HCT116 (cell line): ENCODE measurements at regions not wholly inside any gene's neighbourhood (a gene's known extent, or its start where the extent isn't known, plus 50 kb on each side); places are given as distances from the start of the nearest gene placed in this dataset.

Experiments
- ATAC-seq: fragments of 200-7000 bp; cut with Tn5 transposase; 2 replicates; pipeline ENCODE4 v1.9.1; 2020; ENCODE audit warnings: mild to moderate bottlenecking, moderate library complexity
- BruUV-seq: library from RNA; stranded (reverse); fragments of 400-500 nt; replicated peaks from 2 replicates; lab custom pipeline; 2021; lab: Mats Ljungman, UMichigan
- CTCF ChIA-PET: fragments of 300-600 bp; sonication (Branson Sonifier 250); formaldehyde crosslinking; loops from one replicate; lab custom pipeline; 2021; ENCODE audit warnings: antibody characterized with exemption; lab: Charles Lee
- POLR2A ChIA-PET: fragments of 300-600, 350-600 bp; sonication (Branson Sonifier 250); formaldehyde crosslinking; loops from one replicate; lab custom pipeline; 2021; ENCODE audit warnings: antibody characterized with exemption; lab: Charles Lee
- RAD21 ChIA-PET, 2 experiments: fragments of 300-600 bp; sonication (Branson Sonifier 250); formaldehyde crosslinking; loops; one replicate each; lab custom pipeline; 2023; ENCODE audit warnings: low total read pairs in 2 of 2; ENCODE audit not compliant: uncharacterized antibody in 2 of 2, unreplicated experiment in 2 of 2, low non-redundant PET in 1 of 2; lab: Charles Lee
- DNase-seq: peaks from one replicate; pipeline ENCODE4 v3.0.0-alpha.2; 2010; ENCODE audit warnings: low read depth, low spot score
- H2AFZ ChIP-seq: fragments of 200-600 bp; shearing (Covaris generic), sonication (generic); 2 replicates; pipeline ENCODE4 v1.6.1; 2017; ENCODE audit warnings: low read depth, mixed run types, mixed read lengths, antibody characterized with exemption, low read length; ENCODE audit not compliant: poor library complexity, severe bottlenecking
- H3K27ac ChIP-seq: 2 replicates; pipeline ENCODE4 v1.5.1; 2012; ENCODE audit warnings: low read depth, low read length
- H3K27me3 ChIP-seq: fragments of 200-600 bp; sonication (generic); 2 replicates; pipeline ENCODE4 v1.6.1; 2016; ENCODE audit warnings: mixed run types, low read length, mixed read lengths; ENCODE audit not compliant: insufficient read depth
- H3K36me3 ChIP-seq, 2 experiments: fragments of 200-500 bp in 1 of 2; fragments of 200-600 bp in 1 of 2; sonication (Bioruptor generic) in 1 of 2; sonication (generic) in 1 of 2; 2 replicates each; pipeline versions ENCODE4 v1.5.1 to v1.6.1; 2014 to 2016; ENCODE audit warnings: low read length in 2 of 2, inconsistent platforms in 1 of 2, mixed read lengths in 1 of 2, mixed run types in 1 of 2; ENCODE audit not compliant: insufficient read depth in 2 of 2, control insufficient read depth in 1 of 2
- H3K4me1 ChIP-seq, 2 experiments: fragments of 200-600 bp in 1 of 2; sonication (generic) in 1 of 2; 2 replicates each; pipeline versions ENCODE4 v1.5.1 to v1.6.1; 2012 to 2017; ENCODE audit warnings: low read length in 2 of 2, inconsistent platforms in 1 of 2, mild to moderate bottlenecking in 1 of 2, mixed read lengths in 1 of 2, mixed run types in 1 of 2, moderate library complexity in 1 of 2; ENCODE audit not compliant: insufficient read depth in 2 of 2, control insufficient read depth in 1 of 2
- H3K4me2 ChIP-seq: fragments of 200-600 bp; sonication (generic); 2 replicates; pipeline ENCODE4 v1.6.1; 2017; ENCODE audit warnings: mixed run types, low read length, mixed read lengths
- H3K4me3 ChIP-seq, 2 experiments: fragments of 200-600 bp in 1 of 2; sonication (generic) in 1 of 2; replicated peaks in 1 of 2; 2 replicates each; pipeline ENCODE4 v1.5.1; 2011 to 2016; ENCODE audit warnings: low read length in 2 of 2, control low read depth in 1 of 2, low read depth in 1 of 2, mild to moderate bottlenecking in 1 of 2, mixed read lengths in 1 of 2, mixed run types in 1 of 2
- H3K79me2 ChIP-seq: fragments of 200-600 bp; sonication (generic); 2 replicates; pipeline ENCODE4 v1.6.1; 2017; ENCODE audit warnings: mild to moderate bottlenecking, mixed run types, low read length, moderate library complexity, mixed read lengths; ENCODE audit not compliant: insufficient read depth
- H3K9ac ChIP-seq: fragments of 200-600 bp; sonication (generic); 2 replicates; pipeline ENCODE4 v1.6.1; 2016; ENCODE audit warnings: low read length, mixed read lengths
- H3K9me2 ChIP-seq: fragments of 200-600 bp; sonication (generic), shearing (Covaris generic); 2 replicates; pipeline ENCODE4 v1.6.1; 2017; ENCODE audit warnings: mixed run types, mild to moderate bottlenecking, moderate library complexity; ENCODE audit not compliant: insufficient read depth
- H3K9me3 ChIP-seq, 2 experiments: fragments of 200-500 bp in 1 of 2; fragments of 200-600 bp in 1 of 2; sonication (Bioruptor generic) in 1 of 2; sonication (generic) in 1 of 2; 2 replicates each; pipeline ENCODE4 v1.6.1; 2014 to 2017; ENCODE audit warnings: low read length in 2 of 2, mixed read lengths in 2 of 2, inconsistent platforms in 1 of 2, low read depth in 1 of 2, mild to moderate bottlenecking in 1 of 2, mixed run types in 1 of 2, moderate library complexity in 1 of 2; ENCODE audit not compliant: control insufficient read depth in 1 of 2, insufficient read depth in 1 of 2
- H4K20me1 ChIP-seq: fragments of 200-600 bp; sonication (generic), shearing (Covaris generic); 2 replicates; pipeline ENCODE4 v1.6.1; 2017; ENCODE audit warnings: mixed run types, mild to moderate bottlenecking, moderate library complexity; ENCODE audit not compliant: insufficient read depth
- CBX3 ChIP-seq: IDR thresholded peaks from 2 replicates; pipeline ENCODE4 v1.6.1; 2012; ENCODE audit warnings: low read depth
- ELF1 ChIP-seq: IDR thresholded peaks from 2 replicates; pipeline ENCODE4 v1.6.1; 2012; ENCODE audit warnings: low read depth, borderline replicate concordance
- JUND ChIP-seq: IDR thresholded peaks from 2 replicates; pipeline ENCODE4 v1.6.1; 2012
- POLR2AphosphoS5 ChIP-seq: IDR thresholded peaks from 2 replicates; pipeline ENCODE4 v1.6.1; 2011; ENCODE audit warnings: mild to moderate bottlenecking, low read depth, low read length, moderate library complexity
- RAD21 ChIP-seq: IDR thresholded peaks from 2 replicates; pipeline ENCODE4 v1.6.1; 2012; ENCODE audit warnings: low read depth, mild to moderate bottlenecking
- ZFX ChIP-seq: fragments of 450-650 bp; IDR thresholded peaks from 2 replicates; pipeline ENCODE4 v1.6.1; 2017
- intact Hi-C: fragments of 100-400 bp; cut with micrococcal nuclease; formaldehyde crosslinking; loops from 2 replicates; pipeline ENCODE4 v1.10.0; 2022
- TF ChIP-seq, protein P1 (sequence below): IDR thresholded peaks from 2 replicates; pipeline ENCODE4 v1.6.1; 2012
- TF ChIP-seq, protein P2 (sequence below): IDR thresholded peaks from 2 replicates; pipeline ENCODE4 v1.6.1; 2012
- TF ChIP-seq, protein P3 (sequence below): IDR thresholded peaks from 2 replicates; pipeline ENCODE4 v1.6.1; 2011; ENCODE audit warnings: mild to moderate bottlenecking, low read length, moderate library complexity; ENCODE audit not compliant: insufficient replicate concordance; ENCODE audit errors: extremely low read depth

DNA sequence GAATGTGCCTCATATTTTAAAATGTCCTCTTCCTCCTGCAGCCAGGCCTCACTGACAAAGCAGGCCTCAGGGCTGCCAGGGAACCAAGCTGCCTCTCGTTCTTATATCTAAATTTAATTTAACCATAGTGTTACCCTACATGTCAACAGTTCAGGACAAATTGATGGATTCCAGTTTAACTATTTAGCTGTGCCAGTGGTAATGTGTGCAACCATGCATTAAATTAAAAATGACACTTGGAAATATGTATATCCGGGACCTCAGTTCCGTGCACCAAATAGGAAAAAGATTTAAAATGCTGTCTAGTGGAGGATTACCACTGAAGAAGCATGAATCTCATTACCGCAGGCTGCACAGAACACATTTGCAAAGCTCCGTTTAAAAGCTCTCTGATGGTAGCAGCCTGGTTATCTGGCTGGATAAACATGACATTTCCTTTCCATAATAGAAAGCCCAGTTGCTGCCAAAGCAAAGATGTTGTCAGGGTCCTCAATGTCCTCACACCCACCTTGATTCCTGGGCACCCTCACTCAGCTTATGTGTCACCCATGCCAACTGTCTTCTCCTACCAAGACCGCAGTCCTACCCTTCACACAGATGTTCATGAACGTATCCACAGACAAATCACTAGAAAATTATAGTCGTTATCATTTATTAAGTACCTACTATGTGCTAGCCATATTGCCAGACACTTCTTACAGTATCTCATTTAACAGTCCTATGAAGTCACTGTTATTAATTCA is 73.3 kb upstream of the FRMD4A start:
- ChIA-PET RAD21 (no interaction called here), POLR2A (interaction anchor here (0.6 kb wide), 1 partner anchor 707 kb away, joined by 4 read pairs; no protein-coding TSS in a partner anchor), CTCF (interaction anchor here (0.6 kb wide), 1 partner anchor 18 kb away, joined by 3 read pairs; no protein-coding TSS in a partner anchor)
- no peak overlapping the region for H2AFZ ChIP-seq
- H3K27ac ChIP-seq = no peak overlapping the region
- no TSS peak for BruUV-seq
- no peak overlapping the region for H3K4me2 ChIP-seq
- H3K27me3 ChIP-seq = peaks cover 68% of the 10 kb centered on the region
- intact Hi-C loops = no loop called here
- no peaks in the 10 kb centered on the region for H3K9me3 ChIP-seq
- no peaks in the 10 kb centered on the region for H3K36me3 ChIP-seq
- no peaks in the 10 kb centered on the region for H3K4me1 ChIP-seq
- TF ChIP-seq, protein P1, sequence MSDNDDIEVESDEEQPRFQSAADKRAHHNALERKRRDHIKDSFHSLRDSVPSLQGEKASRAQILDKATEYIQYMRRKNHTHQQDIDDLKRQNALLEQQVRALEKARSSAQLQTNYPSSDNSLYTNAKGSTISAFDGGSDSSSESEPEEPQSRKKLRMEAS = no peak
- TF ChIP-seq ZFX (no peak), JUND (no peak), ELF1 (no peak), POLR2AphosphoS5 (no peak), CBX3 (no peak), RAD21 (no peak)
- TF ChIP-seq, protein P2, sequence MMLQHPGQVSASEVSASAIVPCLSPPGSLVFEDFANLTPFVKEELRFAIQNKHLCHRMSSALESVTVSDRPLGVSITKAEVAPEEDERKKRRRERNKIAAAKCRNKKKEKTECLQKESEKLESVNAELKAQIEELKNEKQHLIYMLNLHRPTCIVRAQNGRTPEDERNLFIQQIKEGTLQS = no peak
- TF ChIP-seq, protein P3, sequence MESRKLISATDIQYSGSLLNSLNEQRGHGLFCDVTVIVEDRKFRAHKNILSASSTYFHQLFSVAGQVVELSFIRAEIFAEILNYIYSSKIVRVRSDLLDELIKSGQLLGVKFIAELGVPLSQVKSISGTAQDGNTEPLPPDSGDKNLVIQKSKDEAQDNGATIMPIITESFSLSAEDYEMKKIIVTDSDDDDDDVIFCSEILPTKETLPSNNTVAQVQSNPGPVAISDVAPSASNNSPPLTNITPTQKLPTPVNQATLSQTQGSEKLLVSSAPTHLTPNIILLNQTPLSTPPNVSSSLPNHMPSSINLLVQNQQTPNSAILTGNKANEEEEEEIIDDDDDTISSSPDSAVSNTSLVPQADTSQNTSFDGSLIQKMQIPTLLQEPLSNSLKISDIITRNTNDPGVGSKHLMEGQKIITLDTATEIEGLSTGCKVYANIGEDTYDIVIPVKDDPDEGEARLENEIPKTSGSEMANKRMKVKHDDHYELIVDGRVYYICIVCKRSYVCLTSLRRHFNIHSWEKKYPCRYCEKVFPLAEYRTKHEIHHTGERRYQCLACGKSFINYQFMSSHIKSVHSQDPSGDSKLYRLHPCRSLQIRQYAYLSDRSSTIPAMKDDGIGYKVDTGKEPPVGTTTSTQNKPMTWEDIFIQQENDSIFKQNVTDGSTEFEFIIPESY = no peak
- ATAC-seq (no peak), DNase-seq (no peak)
- H3K9ac ChIP-seq = no peak overlapping the region
- H4K20me1 ChIP-seq = no peaks in the 10 kb centered on the region
- H3K9me2 ChIP-seq = no peaks in the 10 kb centered on the region
- no peaks in the 10 kb centered on the region for H3K79me2 ChIP-seq
- no peak overlapping the region for H3K4me3 ChIP-seq
